HG02938 (cell line): ENCODE measurements at regions not wholly inside any gene's neighbourhood (a gene's known extent, or its start where the extent isn't known, plus 50 kb on each side); places are given as distances from the start of the nearest gene placed in this dataset.
"Not testable (repeated sequence)": the region's sequence is repeated elsewhere in the genome, so short reads cannot be mapped to it uniquely, and the experiment has no call there.

Experiments
- ATAC-seq: cut with Tn5 transposase; IDR thresholded peaks from one replicate; pipeline ENCODE4 v1.9.1; 2021; ENCODE audit warnings: mild to moderate bottlenecking, moderate library complexity; ENCODE audit not compliant: unreplicated experiment

DNA sequence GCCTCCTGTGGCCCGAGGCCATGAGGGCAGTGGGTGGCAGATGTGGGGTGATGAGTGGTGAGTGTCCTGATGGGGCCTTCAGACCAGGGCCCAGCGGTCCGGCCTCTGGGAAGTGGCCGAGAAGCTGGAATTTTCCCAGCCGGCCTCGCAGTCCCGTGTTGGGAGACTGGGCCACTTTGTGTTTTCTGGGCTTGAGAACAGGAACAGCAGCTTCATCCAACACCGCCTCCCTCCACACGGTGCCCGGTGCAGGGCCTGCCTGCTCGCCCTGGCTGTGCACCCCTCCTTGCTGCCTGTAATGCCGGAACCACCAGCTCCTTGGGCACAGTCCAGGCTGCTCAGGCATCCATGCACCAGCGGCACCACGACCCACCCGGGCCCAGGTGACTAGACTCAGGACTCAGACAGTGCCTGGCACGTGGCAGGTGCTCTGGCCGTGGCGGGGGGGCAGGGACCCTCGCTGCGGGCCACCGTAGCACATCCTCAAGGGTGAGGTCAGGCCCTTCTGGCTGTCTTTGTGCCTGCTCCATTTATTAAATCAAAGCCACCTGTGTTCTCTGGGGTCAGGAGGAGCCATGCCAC lies 194.7 kb downstream of the BANP start:
- not testable (repeated sequence) for ATAC-seq

DNA sequence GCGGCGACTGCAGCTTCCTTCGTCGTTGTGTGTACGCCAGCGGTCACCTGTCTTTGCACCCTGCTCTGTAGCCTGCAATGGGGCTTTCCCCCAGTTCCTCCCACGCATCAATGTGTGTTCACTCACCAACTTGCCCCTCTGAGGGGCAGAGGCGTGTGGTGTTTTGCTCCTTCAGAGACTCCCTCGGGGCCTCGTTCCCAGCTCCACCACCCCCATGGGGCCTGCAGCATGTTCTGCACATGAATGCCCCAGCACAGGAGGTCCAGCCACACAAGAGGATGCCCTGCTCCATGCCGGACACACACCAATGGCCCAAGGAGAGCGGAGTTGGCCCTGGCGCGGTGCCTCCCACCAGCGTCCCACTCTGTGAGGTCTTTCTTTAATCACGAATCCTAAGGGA lies 196.8 kb downstream of the BANP start:
- not testable (repeated sequence) for ATAC-seq

DNA sequence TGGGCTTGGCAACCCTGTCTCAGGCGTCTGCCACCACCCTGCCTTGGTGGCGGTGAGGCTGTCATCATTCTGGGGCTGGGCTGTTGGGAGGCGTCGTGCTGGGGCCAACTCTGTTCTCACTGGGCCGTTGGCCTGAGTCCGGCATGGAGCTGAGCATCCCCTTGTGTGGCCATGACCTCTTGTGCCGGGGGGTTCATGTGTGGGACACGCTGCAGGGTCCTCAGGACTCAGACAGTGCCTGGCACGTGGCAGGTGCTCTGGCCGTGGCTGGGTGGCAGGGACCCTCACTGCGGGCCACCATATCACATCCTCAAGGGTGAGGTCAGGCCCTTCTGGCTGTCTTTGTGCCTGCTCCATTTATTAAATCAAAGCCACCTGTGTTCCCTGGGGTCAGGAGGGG lies 197.4 kb downstream of the BANP start:
- not testable (repeated sequence) for ATAC-seq

DNA sequence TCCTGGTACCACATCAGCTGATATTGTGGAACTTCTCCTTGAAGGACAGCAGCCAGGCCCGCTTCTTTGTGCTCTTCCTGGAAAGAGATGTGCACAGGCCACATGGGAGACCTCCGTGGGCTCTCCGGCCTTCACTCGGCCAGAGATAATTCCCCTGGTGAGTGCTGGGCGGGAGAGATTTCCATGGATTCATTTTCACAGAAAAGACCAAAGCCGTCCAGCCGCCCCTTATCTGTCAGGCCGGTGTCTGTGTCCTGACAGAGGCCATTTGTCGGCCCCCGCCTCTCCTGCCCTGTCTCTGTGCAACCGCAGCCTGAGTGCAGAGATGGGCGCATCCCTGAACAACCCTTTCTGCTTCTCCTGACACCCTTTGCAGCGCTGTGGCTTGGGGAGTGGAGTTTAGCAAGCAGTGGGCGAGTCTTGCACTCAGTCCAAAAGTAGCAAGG lies 197.9 kb downstream of the BANP start:
- ATAC-seq = not testable (repeated sequence)

DNA sequence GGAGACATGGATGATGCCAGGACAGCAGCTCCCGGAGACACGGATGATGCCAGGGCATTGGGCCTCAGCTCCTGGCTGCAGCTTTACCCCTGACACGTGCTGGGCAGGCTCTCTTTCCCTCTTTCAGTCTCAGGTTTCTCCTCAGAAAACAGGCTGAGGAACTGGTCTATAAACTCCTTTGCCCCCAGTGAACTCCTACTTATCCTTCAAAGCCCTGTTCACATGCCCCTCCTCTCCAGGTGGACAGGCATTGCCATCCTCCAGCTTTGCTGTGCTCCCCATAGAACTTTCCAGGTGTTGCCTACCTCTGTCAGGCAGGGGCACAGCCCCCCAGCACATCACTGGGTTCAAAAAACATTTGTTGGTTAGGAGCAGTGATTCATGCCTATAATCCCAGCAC lies 198.4 kb downstream of the BANP start:
- not testable (repeated sequence) for ATAC-seq

DNA sequence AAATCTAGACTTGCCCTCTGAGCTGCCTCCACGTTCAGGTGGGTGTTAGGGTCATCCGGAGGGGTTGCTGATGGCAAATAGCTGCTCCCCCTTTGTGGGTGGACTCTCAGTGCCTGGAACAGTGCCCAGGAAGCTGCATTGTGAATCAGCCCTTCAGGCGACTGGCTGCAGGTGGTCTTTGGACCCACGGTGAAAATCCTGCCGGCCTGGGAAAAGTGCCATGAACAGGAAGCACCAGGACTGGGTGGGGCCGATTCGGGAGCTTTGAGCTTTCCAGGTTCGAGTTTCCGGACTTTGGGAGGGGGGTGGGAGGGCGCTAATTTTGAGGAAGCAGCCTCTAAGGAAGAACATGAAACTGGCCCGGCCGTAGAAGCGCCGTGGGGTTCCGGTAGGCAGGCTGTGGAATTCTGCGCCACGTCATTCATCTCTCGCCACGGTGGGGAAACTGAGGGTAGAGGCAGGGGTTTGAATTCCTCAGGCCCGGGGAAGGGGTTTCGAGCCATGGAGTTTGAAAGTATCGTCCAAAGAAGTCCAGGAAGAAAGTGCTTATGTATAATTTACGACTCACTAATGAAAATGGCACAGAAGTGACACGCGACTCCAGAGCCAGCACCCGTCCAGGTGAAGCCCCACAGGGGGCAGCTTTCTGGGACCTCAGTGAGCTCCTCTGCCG lies 199.4 kb downstream of the BANP start:
- not testable (repeated sequence) for ATAC-seq

DNA sequence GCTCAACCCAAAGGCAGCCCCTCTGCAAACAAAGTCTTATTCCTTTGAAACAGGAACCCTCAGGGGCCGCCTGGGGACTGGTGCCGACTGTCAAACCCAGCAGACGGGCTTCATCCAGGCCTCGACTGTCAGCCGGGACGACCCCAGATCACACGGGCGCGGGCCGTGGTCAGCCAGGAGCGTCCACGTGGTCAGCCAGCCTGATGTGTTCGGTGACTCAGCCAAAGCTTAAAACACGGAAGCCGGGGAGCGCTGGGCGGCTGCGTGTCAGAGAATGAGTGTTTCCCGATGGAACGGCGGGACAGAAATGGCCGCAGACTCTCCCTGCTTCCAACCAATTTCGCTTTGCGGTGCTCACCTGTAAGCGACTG lies 199.9 kb downstream of the BANP start:
- ATAC-seq = not testable (repeated sequence)

DNA sequence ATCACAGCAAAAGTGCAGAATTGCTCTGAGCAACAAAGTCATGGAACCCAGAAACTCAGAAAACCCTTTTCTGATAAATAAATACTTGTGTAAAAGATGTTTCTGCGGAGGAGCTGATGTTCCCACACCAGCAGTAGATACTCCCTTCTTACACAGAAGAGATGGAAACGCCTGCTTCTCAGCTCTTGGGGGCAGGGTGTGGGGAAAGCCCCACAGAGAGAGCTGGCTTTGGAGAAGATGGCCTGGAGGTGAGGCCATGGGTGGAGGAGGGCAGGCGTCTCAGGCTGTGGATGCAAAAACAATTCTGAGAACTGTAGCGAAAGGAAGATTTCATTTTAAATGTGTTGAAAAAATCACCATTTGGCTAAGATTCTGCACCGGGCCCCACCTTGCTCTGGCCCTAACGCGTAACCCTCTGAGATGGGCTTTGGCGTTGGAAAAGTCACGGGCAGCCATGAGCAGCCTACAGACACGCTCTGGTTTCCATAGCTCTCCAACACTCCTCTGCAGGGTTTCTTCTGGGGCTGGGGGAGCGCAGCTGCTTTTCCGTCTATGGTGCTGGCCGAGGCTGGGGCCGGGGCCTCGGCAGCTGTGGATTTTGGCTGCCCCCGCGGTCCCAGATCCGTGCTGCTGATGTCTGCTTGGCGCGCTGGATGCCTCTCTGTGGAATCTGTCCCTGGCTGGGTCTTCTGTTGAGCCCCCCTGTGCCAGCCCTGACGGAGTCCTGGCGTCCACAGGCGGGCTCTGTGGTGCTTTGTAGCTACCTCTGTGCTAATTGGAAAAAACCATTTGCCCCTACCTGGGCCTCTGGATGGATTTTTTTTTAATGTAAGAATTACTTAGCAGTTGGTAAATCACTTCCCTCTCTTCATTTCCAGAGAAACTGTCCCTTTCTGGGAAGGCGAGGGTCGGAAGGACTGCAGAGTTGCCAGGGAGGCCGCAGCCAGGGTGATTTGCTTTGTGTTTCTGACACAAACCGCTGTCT lies 200.9 kb downstream of the BANP start:
- not testable (repeated sequence) for ATAC-seq

DNA sequence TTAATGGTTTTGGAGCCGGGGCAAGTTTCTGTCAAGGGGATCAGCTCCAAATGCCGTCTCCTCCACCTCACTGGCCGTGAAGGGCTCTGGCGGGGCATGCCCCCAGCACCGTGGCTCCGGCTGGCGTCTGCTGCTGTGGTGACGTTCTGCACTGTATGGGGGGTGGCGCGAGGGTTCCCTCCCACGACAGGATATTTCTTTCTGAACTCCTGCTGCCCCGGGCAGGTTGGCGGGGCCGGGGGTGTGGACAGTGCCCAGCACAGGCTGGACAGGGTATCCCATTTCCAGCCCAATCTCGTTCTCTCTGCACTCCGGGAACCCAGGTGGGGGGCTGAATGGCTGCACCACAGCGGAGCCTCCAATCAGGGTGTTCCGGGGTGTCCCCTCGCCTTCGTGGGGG lies 201.6 kb downstream of the BANP start:
- not testable (repeated sequence) for ATAC-seq

DNA sequence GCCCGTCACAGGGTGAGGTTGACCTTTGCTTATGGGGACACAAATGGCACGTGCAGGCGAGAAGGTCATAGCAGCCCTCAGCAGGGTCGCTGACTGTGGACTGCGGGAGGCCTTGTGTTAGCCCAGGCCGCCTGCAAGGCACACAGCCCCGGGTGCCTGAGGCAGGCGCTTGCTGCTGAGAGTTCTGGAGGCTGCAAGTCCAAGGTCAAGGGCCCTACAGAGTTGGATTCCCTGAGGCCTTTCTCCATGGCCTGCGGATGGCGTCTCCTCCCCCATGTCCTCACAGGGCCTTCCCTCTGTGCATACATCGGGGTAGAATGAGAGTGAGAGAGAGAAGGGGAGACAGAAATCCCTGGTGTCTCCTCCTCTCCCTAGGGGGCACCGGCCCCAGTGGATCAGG lies 202.3 kb downstream of the BANP start:
- not testable (repeated sequence) for ATAC-seq

DNA sequence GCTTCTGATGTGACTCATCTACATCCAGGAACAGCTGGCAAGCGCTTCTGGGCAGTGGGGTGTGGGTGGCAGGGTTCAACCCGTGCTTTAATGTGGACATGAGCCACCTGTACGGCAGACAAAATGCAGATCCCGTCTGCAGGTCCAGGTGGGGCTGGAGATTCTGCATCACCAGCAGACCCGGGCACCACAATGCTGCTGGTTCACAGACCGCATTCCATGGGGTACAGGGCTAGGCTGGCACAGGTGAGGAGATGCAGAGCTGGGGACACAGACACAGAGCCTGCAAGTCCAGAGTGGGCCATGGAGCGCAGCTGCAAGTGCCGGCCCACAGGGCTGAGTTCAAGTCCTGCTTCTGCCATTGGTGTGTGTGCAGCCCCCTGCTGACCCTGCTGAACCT lies 203.7 kb downstream of the BANP start:
- not testable (repeated sequence) for ATAC-seq

DNA sequence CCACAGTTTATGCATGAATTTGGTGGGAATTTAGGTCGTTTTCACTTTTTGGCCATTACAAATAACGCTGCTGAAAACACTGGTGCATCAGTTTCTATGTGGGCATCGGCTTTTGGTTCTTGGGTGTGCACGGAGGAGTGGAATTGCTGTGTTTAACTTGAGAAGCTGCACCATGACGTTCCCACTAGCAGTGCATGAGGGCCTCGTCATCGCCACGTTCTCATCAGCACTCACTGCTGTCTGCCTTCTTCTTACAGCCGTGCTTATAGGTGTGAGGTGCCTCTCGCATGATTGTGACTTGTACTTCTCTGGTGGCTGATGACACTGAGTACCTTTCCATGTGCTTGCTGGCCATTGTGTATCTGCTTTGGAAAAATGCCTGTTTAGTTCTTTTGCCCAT lies 204.4 kb downstream of the BANP start:
- not testable (repeated sequence) for ATAC-seq

DNA sequence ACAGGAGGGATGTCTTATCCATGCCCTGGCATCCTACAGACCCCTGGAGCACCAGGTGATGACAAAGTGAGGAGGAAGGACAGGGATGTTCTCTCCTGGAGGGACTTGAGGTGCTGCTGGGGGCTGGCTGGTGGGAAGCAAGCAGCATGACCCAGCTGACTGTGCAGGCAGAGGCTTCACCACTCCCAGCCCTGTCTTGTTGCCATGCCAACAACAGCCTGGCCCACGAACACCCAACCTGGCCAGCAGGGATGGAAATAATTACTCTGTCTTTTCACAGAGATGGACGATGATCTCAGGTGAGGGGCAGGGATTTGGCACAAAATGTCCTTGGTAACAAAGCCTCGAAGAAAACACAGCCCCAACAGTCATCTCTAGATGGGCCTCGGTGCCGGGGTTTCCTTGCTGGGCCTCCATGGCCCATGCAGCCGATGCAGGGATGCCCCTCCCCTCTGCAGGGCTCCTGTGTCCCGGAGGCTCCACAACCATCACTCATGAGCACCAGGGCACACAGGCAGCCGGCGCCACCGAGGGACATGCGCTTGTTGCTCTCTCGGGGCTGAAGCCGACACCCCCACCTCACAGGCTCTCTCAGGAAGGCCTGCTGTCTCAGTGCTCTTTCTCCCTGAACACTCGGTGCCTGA lies 205.5 kb downstream of the BANP start:
- not testable (repeated sequence) for ATAC-seq

DNA sequence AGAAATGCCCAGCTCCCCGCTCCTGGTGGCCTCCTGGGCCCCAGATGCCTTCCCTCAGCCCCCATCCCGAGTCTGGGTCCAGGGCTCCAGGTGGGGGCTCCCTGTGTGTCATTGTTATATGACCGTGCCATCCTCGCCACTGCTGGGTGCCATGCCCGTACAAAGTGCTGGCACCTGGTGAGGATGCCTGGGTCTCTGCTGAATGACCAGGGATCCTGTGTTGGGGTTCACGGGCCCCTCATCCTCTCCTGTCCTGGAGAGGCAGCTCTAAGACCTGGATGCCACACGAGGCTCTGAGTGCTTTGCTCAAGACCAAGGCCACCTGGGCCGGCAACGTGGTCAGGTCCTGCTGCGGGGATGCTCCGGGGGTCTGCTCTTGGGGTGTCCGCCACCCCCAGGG lies 206.5 kb downstream of the BANP start:
- ATAC-seq = not testable (repeated sequence)

DNA sequence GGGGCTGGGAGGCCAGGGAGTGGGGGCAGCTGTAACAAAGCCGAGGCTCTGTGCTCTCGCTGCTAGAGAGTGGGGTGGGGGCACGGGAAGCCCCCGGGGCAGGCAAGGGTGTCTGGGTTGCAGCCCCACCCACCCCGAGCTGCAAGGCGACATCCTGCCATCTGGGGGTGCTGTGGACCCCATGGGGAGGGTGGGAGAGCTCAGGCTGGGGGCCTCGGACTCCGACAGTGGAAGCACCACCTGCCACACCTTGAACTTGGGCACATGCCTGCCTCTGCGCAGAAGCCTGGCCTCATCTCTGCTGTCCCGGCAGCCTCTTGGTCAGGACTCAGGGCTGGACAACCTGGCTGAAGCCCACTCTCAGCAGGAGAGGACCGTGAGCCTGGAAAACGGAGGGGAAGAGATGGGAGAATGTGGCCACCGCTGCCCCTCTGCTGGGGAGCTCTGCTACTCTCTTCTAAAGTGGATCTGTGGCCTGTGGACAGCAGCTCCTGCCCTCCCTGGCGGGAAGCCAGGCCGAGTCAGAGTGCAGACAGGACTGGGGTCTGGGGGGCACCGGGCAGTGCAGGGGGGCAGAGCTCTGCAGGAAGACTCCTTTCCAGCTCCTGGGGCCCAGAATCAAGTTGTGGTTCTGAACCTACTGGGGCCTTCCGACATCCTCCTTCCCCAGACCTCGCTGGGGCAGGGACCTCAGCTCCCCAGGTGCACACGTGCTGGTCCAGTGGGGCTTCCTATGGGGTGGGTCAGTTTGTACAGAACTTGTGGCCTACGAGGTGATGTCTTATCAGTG lies 207.2 kb downstream of the BANP start:
- not testable (repeated sequence) for ATAC-seq

DNA sequence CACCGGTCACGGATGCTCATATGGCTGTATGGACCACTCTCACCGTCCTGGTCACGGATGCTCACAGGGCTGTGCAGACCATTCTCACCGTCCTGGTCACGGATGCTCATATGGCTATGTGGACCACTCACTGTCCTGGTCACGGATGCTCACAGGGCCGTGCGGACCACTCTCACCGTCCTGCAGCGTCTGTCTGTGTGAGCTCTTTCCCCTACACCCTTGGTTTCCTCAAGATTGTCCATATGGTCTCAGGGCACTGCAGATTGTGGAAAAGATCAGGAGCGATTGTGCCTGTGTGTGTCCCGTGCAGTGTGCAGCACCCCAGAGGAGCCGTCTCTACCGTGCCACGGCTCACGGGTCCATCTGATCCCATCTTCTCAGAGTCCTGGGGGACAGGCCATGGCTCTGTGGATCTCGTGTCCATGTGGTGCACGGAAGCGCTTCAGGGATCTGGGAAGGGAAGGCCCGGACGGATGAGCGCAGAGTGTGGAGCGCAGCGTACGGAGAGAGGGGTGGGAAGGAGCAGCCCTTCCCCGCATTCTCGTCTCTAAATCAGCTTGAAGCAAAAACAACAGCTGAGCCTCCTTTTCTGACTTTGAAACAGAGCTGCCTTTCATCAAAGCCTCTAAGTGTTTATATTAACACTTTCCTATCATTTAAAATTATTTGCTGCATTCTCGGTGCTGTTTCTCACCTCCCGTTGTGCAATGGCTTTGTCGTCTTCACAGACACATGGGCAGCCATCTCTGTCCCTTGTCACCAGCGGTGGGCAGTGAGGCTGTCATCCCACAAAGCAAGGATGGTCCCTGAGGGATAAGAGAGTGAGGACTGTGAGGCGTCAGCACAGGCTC lies 208.0 kb downstream of the BANP start:
- ATAC-seq = not testable (repeated sequence)

DNA sequence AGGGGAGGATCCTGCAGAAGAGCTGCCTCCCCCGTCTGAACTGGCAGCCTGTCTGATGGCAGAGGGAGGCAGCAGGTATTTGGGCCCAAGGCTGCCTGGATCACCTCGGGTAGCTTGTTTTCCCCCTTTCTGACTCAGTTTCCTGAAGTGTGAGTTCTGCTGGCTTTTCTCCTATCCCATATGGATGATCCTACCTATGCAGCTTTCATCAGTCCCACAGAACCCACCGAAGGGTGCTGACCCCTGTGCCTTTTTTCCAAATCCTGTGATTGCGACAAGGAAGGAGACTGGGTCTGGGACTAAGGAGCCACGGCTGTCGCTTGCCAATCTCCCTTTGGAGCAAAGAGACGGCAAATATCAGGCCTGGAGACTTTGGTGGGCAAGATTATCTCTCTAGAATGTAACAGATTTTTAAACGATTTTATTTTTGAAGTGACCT lies 208.7 kb downstream of the BANP start:
- not testable (repeated sequence) for ATAC-seq

DNA sequence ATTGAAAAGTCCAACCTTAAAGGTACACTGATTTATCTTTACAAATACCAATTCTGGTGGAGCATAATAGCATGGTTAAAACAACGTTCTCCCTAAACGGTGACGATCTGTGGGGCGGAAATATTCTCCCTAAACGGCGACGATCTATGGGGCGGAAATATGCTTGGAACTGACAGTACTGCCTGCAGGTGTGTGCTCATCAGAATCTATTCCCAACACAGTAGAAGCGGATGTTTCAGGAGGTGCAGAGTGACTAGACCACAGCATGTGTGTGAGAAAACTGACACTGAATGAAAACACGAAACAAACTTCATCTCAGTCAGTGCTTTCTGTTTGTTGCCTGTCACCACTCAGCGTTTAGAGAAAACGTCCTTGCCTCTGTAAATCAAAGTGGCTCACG lies 210.0 kb downstream of the BANP start:
- ATAC-seq = not testable (repeated sequence)

DNA sequence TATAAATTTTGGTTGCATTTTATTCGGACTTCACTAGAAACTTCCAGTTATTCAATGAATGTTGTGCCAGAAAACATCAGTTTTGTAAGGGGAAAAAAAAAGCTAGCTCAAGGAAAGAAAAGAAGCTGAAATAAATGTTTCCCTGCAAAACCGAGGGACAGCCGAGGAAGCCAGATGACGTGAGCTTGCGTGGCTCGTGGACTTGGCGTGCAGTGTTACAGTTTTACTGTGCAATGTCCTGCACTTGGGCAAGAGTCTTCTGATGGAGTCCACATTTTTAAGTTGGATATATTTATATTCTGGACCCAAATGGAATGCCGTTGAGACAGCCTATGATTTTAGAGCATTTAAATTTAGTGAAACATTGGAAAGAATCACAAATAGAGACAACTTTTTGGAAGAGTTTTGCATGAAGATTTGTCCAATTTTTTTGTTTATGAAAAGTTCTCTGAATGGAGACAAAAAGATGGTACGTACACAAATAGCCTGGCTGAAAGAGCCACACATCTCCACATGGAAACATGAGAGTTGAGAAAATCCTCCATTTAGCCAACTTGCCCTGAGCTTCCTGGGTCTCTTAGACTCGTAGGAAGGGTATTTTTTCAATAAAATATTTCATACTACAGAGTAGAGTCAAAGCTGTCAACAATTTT lies 210.5 kb downstream of the BANP start:
- not testable (repeated sequence) for ATAC-seq
